IMR-90 (cell line): ENCODE measurements at regions not wholly inside any gene's neighbourhood (a gene's known extent, or its start where the extent isn't known, plus 50 kb on each side); places are given as distances from the start of the nearest gene placed in this dataset.

Experiments used
- ATAC-seq: fragments of 200-7000 bp; cut with Tn5 transposase; 2 replicates; pipeline ENCODE4 v1.9.1; 2020; ENCODE audit warnings: low read depth, mild to moderate bottlenecking, moderate library complexity
- BruUV-seq: library from RNA; stranded (reverse); fragments of 400-500 nt; replicated peaks from 2 replicates; lab custom pipeline; 2021; lab: Mats Ljungman, UMichigan
- CTCF ChIA-PET: fragments of 300-600 bp; formaldehyde crosslinking; extraction: SDS; loops from one replicate; lab custom pipeline; 2021; ENCODE audit warnings: antibody characterized with exemption; lab: Yijun Ruan, JAX
- POLR2A ChIA-PET: fragments of 300-600 bp; sonication (Branson Sonifier 250); formaldehyde crosslinking; loops from one replicate; lab custom pipeline; 2022; ENCODE audit warnings: antibody characterized with exemption; ENCODE audit not compliant: unreplicated experiment; lab: Charles Lee
- DNase-seq: peaks from one replicate; pipeline ENCODE4 v3.0.0; 2013
- H2AFZ ChIP-seq: replicated peaks from 2 replicates; pipeline ENCODE3; 2013; ENCODE audit warnings: low read length, mild to moderate bottlenecking; ENCODE audit not compliant: poor library complexity
- H2AK5ac ChIP-seq: 2 replicates; pipeline ENCODE4 v1.6.1; 2013; ENCODE audit warnings: low read depth, low read length, inconsistent platforms
- H2AK9ac ChIP-seq: replicated peaks from 2 replicates; pipeline ENCODE3; 2013; ENCODE audit warnings: mild to moderate bottlenecking, low read depth, low read length, moderate library complexity; ENCODE audit not compliant: poor library complexity
- H2BK120ac ChIP-seq: 2 replicates; pipeline ENCODE4 v1.6.1; 2013; ENCODE audit warnings: low read depth, low read length, inconsistent platforms
- H2BK15ac ChIP-seq: 3 replicates; pipeline ENCODE4 v1.6.1; 2013; ENCODE audit warnings: low read depth, low read length, inconsistent platforms
- H2BK20ac ChIP-seq: 2 replicates; pipeline ENCODE4 v1.6.1; 2013; ENCODE audit warnings: low read depth, mild to moderate bottlenecking, inconsistent platforms, low read length, moderate library complexity
- H2BK5ac ChIP-seq: 2 replicates; pipeline ENCODE4 v1.6.1; 2013; ENCODE audit warnings: mild to moderate bottlenecking, low read depth, low read length, inconsistent platforms; ENCODE audit not compliant: poor library complexity, severe bottlenecking
- H3K14ac ChIP-seq: replicated peaks from 2 replicates; pipeline ENCODE4 v1.6.1; 2013; ENCODE audit warnings: low read depth, low read length, inconsistent platforms
- H3K18ac ChIP-seq: 2 replicates; pipeline ENCODE4 v1.6.1; 2013; ENCODE audit warnings: low read depth, low read length, control low read depth
- H3K23ac ChIP-seq: 2 replicates; pipeline ENCODE4 v1.6.1; 2013; ENCODE audit warnings: low read depth, low read length, inconsistent platforms
- H3K27ac ChIP-seq: 2 replicates; pipeline ENCODE4 v1.5.1; 2013; ENCODE audit warnings: mild to moderate bottlenecking, control low read depth, low read length; ENCODE audit not compliant: insufficient read depth
- H3K27me3 ChIP-seq: 2 replicates; pipeline ENCODE4 v1.6.1; 2013; ENCODE audit warnings: low read length; ENCODE audit not compliant: control insufficient read depth, insufficient read depth
- H3K36me3 ChIP-seq: 2 replicates; pipeline ENCODE4 v1.6.1; 2013; ENCODE audit warnings: low read length, mixed read lengths; ENCODE audit not compliant: control insufficient read depth, insufficient read depth
- H3K4ac ChIP-seq: 2 replicates; pipeline ENCODE4 v1.6.1; 2013; ENCODE audit warnings: low read depth, low read length, inconsistent platforms
- H3K4me1 ChIP-seq: 2 replicates; pipeline ENCODE4 v1.6.1; 2013; ENCODE audit warnings: low read length, mixed read lengths; ENCODE audit not compliant: control insufficient read depth, insufficient read depth
- H3K4me2 ChIP-seq: 2 replicates; pipeline ENCODE4 v1.6.1; 2013; ENCODE audit warnings: low read depth, mild to moderate bottlenecking, control low read depth, low read length, moderate library complexity
- H3K4me3 ChIP-seq: 2 replicates; pipeline ENCODE4 v1.5.1; 2013; ENCODE audit warnings: low read depth, mild to moderate bottlenecking, control low read depth, low read length, moderate library complexity; ENCODE audit not compliant: insufficient read depth
- H3K56ac ChIP-seq: 2 replicates; pipeline ENCODE4 v1.6.1; 2013; ENCODE audit warnings: low read length, inconsistent platforms; ENCODE audit not compliant: insufficient read depth; ENCODE audit errors: extremely low read depth
- H3K79me1 ChIP-seq, 2 experiments: 2 replicates each; pipeline ENCODE4 v1.6.1; 2013; ENCODE audit warnings: low read length in 2 of 2, inconsistent platforms in 1 of 2, low read depth in 1 of 2
- H3K9ac ChIP-seq: 2 replicates; pipeline ENCODE4 v1.6.1; 2013; ENCODE audit warnings: low read depth, low read length, control low read depth
- H3K9me1 ChIP-seq: 2 replicates; pipeline ENCODE4 v1.6.1; 2013; ENCODE audit warnings: low read length, inconsistent platforms; ENCODE audit not compliant: insufficient read depth
- H3K9me3 ChIP-seq: 2 replicates; pipeline ENCODE4 v1.6.1; 2013; ENCODE audit warnings: low read length; ENCODE audit not compliant: control insufficient read depth, insufficient read depth
- H4K20me1 ChIP-seq: 2 replicates; pipeline ENCODE4 v1.6.1; 2013; ENCODE audit warnings: low read length, inconsistent platforms; ENCODE audit not compliant: insufficient read depth
- H4K5ac ChIP-seq: 2 replicates; pipeline ENCODE4 v1.6.1; 2013; ENCODE audit warnings: mild to moderate bottlenecking, low read depth, low read length, control low read depth
- H4K8ac ChIP-seq, 2 experiments: 2 replicates each; pipeline ENCODE4 v1.6.1; 2013; ENCODE audit warnings: low read depth in 2 of 2, low read length in 2 of 2, control low read depth in 1 of 2, inconsistent platforms in 1 of 2
- H4K91ac ChIP-seq: 2 replicates; pipeline ENCODE4 v1.6.1; 2013; ENCODE audit warnings: low read depth, low read length, inconsistent platforms; ENCODE audit not compliant: insufficient read depth
- CHD1 ChIP-seq: IDR thresholded peaks from 2 replicates; pipeline ENCODE4 v1.6.1; 2012; ENCODE audit warnings: low read depth, low read length, improper control_type of control experiment
- ELK1 ChIP-seq: fragments of 150-350 bp; IDR thresholded peaks from 2 replicates; pipeline ENCODE4 v1.6.1; 2016; ENCODE audit warnings: low read depth, mild to moderate bottlenecking, low read length, moderate library complexity, borderline replicate concordance
- FOS ChIP-seq: fragments of 150-350 bp; IDR thresholded peaks from 2 replicates; pipeline ENCODE4 v1.6.1; 2016; ENCODE audit warnings: low read depth, low read length
- MAFK ChIP-seq: IDR thresholded peaks from 2 replicates; pipeline ENCODE4 v1.6.1; 2012; ENCODE audit warnings: low read depth, low read length, improper control_type of control experiment
- MXI1 ChIP-seq: IDR thresholded peaks from 2 replicates; pipeline ENCODE4 v1.6.1; 2012; ENCODE audit warnings: low read depth, mild to moderate bottlenecking, low read length, moderate library complexity, borderline replicate concordance
- NFE2L2 ChIP-seq: fragments of 150-350 bp; IDR thresholded peaks from 2 replicates; pipeline ENCODE4 v1.6.1; 2016; ENCODE audit warnings: low read depth, mild to moderate bottlenecking, low read length
- POLR2A ChIP-seq: IDR thresholded peaks from 2 replicates; pipeline ENCODE4 v1.6.1; 2012; ENCODE audit warnings: mild to moderate bottlenecking, low read depth, low read length
- USF2 ChIP-seq: fragments of 150-350 bp; IDR thresholded peaks from 2 replicates; pipeline ENCODE4 v1.6.1; 2017; ENCODE audit warnings: mild to moderate bottlenecking, antibody characterized with exemption, low read length, low read depth
- WGBS, 2 experiments: methylation state at CpG; one replicate each; pipeline versions ENCODE4 v1.1.5 to v1.1.7; 2013; ENCODE audit warnings: missing lambda C conversion rate in 2 of 2; ENCODE audit not compliant: insufficient read length in 1 of 2; ENCODE audit errors: extremely low coverage in 2 of 2; 5-methylcytosine and 5-hydroxymethylcytosine counted together
- dilution Hi-C: fragments of 300-500 bp; cut with HindIII; formaldehyde crosslinking; loops from one replicate; pipeline ENCODE4 v1.14.3; 2018; ENCODE audit warnings: low sequenced_read_pairs; ENCODE audit not compliant: unreplicated experiment
- in situ Hi-C: fragments of 300-500 bp; cut with MboI; formaldehyde crosslinking; loops from 3 replicates; pipeline ENCODE4 v1.14.3; 2019; ENCODE audit warnings: low sequenced_read_pairs, inconsistent platforms, mixed read lengths
- intact Hi-C: fragments of 100-400 bp; cut with micrococcal nuclease; formaldehyde crosslinking; loops from 2 replicates; pipeline ENCODE4 v1.10.0; 2022

GRCh38 chr9:80954521-80954920 is 734.8 kb downstream of the TLE1 start:
- DNase-seq (peak; percentile 25), ATAC-seq (no peak)
- H3K4ac ChIP-seq, result no peak overlapping the region
- H2AFZ ChIP-seq, result no peak overlapping the region
- H4K91ac ChIP-seq, result no peak overlapping the region
- in situ Hi-C loops (no loop called here), intact Hi-C loops (no loop called here), dilution Hi-C loops (no loop called here)
- ChIA-PET CTCF (no interaction called here), POLR2A (no interaction called here)
- no peak overlapping the region for H2BK20ac ChIP-seq
- H2BK120ac ChIP-seq, result no peak overlapping the region
- H3K14ac ChIP-seq, result no peak overlapping the region
- WGBS, 2 experiments, result 68% methylated on average over 2 of the region's 2 CpGs; no CpG with 5 or more reads in 1 of the 2 experiments
- H3K9me1 ChIP-seq, result no peaks in the 10 kb centered on the region
- no peaks in the 10 kb centered on the region for H3K79me1 ChIP-seq
- no peak overlapping the region for H3K27ac ChIP-seq
- no peaks in the 10 kb centered on the region for H3K36me3 ChIP-seq
- no peak overlapping the region for H3K56ac ChIP-seq
- H3K9ac ChIP-seq, result no peak overlapping the region
- no peak overlapping the region for H2BK5ac ChIP-seq
- H4K8ac ChIP-seq, result no peak overlapping the region
- H4K20me1 ChIP-seq, result no peaks in the 10 kb centered on the region
- H3K18ac ChIP-seq, result no peak overlapping the region
- H4K5ac ChIP-seq, result no peak overlapping the region
- H3K4me3 ChIP-seq, result no peak overlapping the region
- no peak overlapping the region for H2BK15ac ChIP-seq
- H3K23ac ChIP-seq, result no peak overlapping the region
- no peak overlapping the region for H3K4me2 ChIP-seq
- H3K27me3 ChIP-seq, result no peaks in the 10 kb centered on the region
- no TSS peak for BruUV-seq
- no peaks in the 10 kb centered on the region for H3K4me1 ChIP-seq
- H2AK9ac ChIP-seq, result no peak overlapping the region
- no peak overlapping the region for H2AK5ac ChIP-seq
- H3K9me3 ChIP-seq, result no peaks in the 10 kb centered on the region
- TF ChIP-seq MXI1 (no peak), ELK1 (no peak), POLR2A (no peak), NFE2L2 (no peak), MAFK (no peak), USF2 (no peak), CHD1 (no peak), FOS (no peak)
